IPS-15b (cell line): ENCODE measurements at regions not wholly inside any gene's neighbourhood (a gene's known extent, or its start where the extent isn't known, plus 50 kb on each side); places are given as distances from the start of the nearest gene placed in this dataset.

Experiments
- H3K27me3 ChIP-seq: one replicate; pipeline ENCODE4 v1.6.1; 2013; ENCODE audit warnings: low read length; ENCODE audit not compliant: control insufficient read depth, insufficient read depth
- H3K36me3 ChIP-seq: one replicate; pipeline ENCODE4 v1.6.1; 2013; ENCODE audit warnings: low read length; ENCODE audit not compliant: control insufficient read depth, insufficient read depth
- H3K4me1 ChIP-seq: one replicate; pipeline ENCODE4 v1.6.1; 2013; ENCODE audit warnings: mild to moderate bottlenecking, low read length; ENCODE audit not compliant: control insufficient read depth, insufficient read depth
- H3K4me3 ChIP-seq: one replicate; pipeline ENCODE4 v1.5.1; 2013; ENCODE audit warnings: low read depth, low read length
- H3K9ac ChIP-seq: one replicate; pipeline ENCODE4 v1.6.1; 2013; ENCODE audit warnings: low read depth, mild to moderate bottlenecking, low read length
- H3K9me3 ChIP-seq: one replicate; pipeline ENCODE4 v1.6.1; 2013; ENCODE audit warnings: mild to moderate bottlenecking, low read length; ENCODE audit not compliant: control insufficient read depth, insufficient read depth

- no peak overlapping the region for H3K4me3 ChIP-seq
- H3K9ac ChIP-seq, result no peak overlapping the region
- H3K4me1 ChIP-seq, result no peaks in the 10 kb centered on the region
Measured at GRCh38 chr11:79794484-79795393, 353.9 kb upstream of the TENM4 start.

DNA sequence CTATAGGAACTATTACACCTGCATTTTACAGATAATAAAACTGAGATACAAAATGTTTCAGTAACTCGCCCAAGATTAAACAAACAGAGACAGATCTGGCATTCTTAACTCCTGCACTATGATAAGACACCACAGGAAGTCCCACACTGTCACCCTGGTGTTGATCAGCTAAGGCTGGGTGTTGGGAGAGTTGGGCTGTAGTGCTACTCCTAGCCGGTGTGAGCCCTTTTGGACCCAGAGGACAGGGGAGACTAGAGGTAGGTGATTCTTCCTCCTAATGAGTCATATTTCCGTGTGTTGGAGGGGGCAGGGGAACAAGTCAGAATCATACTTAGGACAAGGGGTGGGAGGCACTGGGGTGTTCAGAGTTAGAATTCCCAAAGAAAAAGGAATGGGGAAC lies 353.2 kb upstream of the TENM4 start:
- no peaks in the 10 kb centered on the region for H3K36me3 ChIP-seq
- H3K4me1 ChIP-seq, result no peaks in the 10 kb centered on the region
- no peak overlapping the region for H3K4me3 ChIP-seq
- no peaks in the 10 kb centered on the region for H3K27me3 ChIP-seq
- H3K9me3 ChIP-seq, result no peaks in the 10 kb centered on the region
- no peak overlapping the region for H3K9ac ChIP-seq

More at GRCh38 chr11:79794484-79795393, 353.9 kb upstream of the TENM4 start:
- no peaks in the 10 kb centered on the region for H3K36me3 ChIP-seq
- no peaks in the 10 kb centered on the region for H3K9me3 ChIP-seq
- no peaks in the 10 kb centered on the region for H3K27me3 ChIP-seq

GRCh38 chr11:79786961-79787360 lies 346.1 kb upstream of the TENM4 start:
- Histone ChIP-seq H3K9me3 (no peaks in the 10 kb centered on the region), H3K27me3 (no peaks in the 10 kb centered on the region), H3K4me3 (no peak overlapping the region)

DNA sequence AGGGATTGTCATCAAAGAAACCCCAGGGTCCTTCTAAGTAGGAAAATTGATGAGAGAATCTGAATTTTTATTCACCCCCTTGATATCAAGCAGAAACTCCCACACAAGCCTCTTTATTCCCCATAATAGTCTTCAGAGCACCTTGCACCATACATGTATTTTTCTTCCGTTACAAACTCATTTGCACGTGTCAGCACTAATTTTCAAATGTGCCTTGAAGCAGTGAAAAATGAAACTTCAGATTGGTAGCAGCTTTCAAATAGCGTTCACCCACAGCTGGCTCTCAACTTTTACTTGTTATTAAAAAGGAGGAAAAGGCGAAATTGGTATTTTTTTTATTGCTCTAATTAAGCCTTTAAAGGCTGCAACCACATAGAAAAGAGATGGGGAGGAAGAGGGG lies 343.0 kb upstream of the TENM4 start:
- H3K4me3 ChIP-seq, result no peak overlapping the region
- no peak overlapping the region for H3K9ac ChIP-seq
- H3K27me3 ChIP-seq, result no peaks in the 10 kb centered on the region
- no peaks in the 10 kb centered on the region for H3K36me3 ChIP-seq
- H3K4me1 ChIP-seq, result no peaks in the 10 kb centered on the region
- H3K9me3 ChIP-seq, result no peaks in the 10 kb centered on the region

More at GRCh38 chr11:79786961-79787360, 346.1 kb upstream of the TENM4 start:
- H3K9ac ChIP-seq, result no peak overlapping the region
- H3K4me1 ChIP-seq, result no peaks in the 10 kb centered on the region
- no peaks in the 10 kb centered on the region for H3K36me3 ChIP-seq

DNA sequence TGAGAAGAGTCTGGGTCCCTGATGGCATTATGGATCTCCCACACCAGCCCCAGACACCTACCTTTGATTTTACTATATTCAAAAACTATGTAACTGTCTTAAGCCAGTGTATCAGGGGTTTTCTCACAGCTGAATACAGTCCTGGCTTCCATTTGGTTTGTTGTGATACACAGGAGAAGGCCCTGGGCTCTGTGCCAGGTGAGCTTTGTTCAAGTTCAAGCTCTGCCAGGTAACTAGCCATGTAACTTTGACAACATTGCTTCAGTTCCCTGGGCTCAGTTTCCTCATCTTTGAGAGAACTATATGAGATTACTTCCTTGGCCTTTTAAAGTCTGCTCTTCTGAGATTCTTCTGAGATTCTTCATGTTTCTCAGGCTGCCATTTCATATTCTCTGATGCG lies 327.5 kb upstream of the TENM4 start:
- Histone ChIP-seq H3K4me3 (no peak overlapping the region), H3K4me1 (no peaks in the 10 kb centered on the region)

DNA sequence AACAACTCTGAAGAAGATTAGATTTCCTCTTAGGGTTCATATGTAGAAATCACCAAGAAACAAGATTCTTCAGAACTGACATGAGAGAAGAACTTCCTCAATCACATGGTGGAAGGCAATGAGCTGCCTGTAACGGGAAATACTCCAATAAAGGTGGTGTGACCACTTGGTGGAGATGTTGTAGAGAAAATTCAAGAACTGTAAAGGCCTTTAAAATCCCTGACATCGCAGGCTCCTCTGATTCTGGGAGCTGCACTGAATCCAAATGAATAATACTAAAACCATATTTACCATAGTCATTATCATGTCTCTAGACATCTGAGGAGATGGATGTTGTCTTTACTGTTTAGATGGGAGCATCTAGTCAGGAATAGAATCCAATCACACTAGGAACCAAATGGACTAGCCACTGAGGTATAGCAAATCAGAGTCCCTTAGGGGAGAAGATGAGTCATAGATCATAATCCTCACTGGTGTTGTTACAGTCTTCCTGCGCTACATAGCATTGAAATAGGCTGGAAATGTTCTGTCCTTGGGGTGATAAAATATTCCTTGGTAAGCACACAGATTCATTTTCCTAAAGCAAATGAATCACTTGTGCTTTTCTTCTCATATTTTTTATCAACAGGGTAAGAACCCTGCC lies 321.6 kb upstream of the TENM4 start:
- no peaks in the 10 kb centered on the region for H3K4me1 ChIP-seq
- no peak overlapping the region for H3K9ac ChIP-seq
- H3K9me3 ChIP-seq, result no peaks in the 10 kb centered on the region
- no peaks in the 10 kb centered on the region for H3K36me3 ChIP-seq
- H3K27me3 ChIP-seq, result no peaks in the 10 kb centered on the region
- H3K4me3 ChIP-seq, result no peak overlapping the region

More for the DNA sequence above, 327.5 kb upstream of the TENM4 start:
- Histone ChIP-seq H3K36me3 (no peaks in the 10 kb centered on the region), H3K9ac (no peak overlapping the region), H3K9me3 (no peaks in the 10 kb centered on the region), H3K27me3 (no peaks in the 10 kb centered on the region)

DNA sequence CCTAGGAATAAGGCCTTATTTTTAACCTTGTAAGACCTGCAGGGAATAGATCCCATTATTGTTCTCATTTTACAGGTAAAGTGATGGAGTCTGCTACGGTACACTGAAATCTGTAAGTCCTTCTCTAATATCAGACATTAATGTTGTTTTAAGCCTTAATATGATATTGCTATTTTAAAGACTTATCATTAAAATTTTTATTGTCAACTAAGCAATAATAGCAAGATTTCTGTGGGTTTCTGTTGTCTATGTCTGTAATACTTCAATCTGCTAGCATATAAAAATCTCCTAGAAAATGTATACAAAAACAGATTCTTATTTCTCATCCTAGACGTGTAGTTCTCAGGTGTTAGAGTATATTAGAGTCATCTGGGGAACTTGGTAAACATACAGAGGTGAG lies 317.5 kb upstream of the TENM4 start:
- Histone ChIP-seq H3K9me3 (no peaks in the 10 kb centered on the region), H3K9ac (no peak overlapping the region), H3K4me1 (no peaks in the 10 kb centered on the region), H3K36me3 (no peaks in the 10 kb centered on the region), H3K27me3 (no peaks in the 10 kb centered on the region), H3K4me3 (no peak overlapping the region)

DNA sequence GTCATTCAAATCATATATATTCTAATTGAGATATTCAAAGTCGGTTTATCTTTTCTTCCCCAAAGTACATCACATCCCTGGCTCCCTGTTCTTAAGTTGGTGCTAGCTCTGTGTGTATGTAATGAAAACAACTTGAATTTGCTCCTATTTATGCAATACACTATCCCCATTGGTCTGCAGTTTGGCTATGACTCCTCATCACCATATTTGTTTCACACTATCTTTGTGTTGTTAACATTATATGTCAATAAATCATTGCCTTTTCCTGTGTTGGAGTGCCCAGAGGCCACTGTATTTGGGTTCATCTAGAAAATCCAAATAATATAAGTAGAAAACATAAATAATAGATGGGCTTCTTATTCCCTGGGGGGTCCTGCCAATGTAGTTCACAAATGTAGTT lies 306.6 kb upstream of the TENM4 start:
- Histone ChIP-seq H3K4me3 (no peak overlapping the region), H3K36me3 (no peaks in the 10 kb centered on the region), H3K4me1 (no peaks in the 10 kb centered on the region), H3K27me3 (no peaks in the 10 kb centered on the region), H3K9me3 (no peaks in the 10 kb centered on the region), H3K9ac (no peak overlapping the region)

DNA sequence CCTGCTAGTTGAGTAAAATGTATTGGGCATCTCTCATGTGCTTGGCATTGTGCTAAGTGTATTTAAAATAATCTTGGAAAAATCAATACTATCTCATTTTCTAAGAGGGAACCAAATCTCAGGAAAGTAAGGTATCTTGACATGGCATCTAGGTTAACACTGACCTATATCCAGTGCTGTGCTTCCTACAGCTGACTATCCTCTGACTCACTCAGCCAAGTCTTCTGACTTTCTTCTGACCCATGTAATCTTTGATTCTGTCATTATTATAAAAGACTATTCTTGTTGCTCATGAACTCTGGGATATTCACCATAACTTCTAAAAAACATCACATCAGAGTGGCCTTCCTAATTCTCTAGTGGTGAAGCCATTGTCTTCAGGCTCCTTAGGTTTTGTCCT lies 304.1 kb upstream of the TENM4 start:
- Histone ChIP-seq H3K27me3 (no peaks in the 10 kb centered on the region), H3K4me3 (no peak overlapping the region)

GRCh38 chr11:79742176-79742575 lies 301.3 kb upstream of the TENM4 start:
- Histone ChIP-seq H3K9ac (no peak overlapping the region), H3K27me3 (no peaks in the 10 kb centered on the region), H3K9me3 (no peaks in the 10 kb centered on the region)

More for the DNA sequence above, 304.1 kb upstream of the TENM4 start:
- Histone ChIP-seq H3K36me3 (no peaks in the 10 kb centered on the region), H3K9ac (no peak overlapping the region), H3K9me3 (no peaks in the 10 kb centered on the region), H3K4me1 (no peaks in the 10 kb centered on the region)

GRCh38 chr11:79739591-79739990 lies 298.8 kb upstream of the TENM4 start:
- H3K4me1 ChIP-seq, result no peaks in the 10 kb centered on the region
- no peak overlapping the region for H3K9ac ChIP-seq
- H3K9me3 ChIP-seq, result no peaks in the 10 kb centered on the region
- no peaks in the 10 kb centered on the region for H3K27me3 ChIP-seq
- H3K36me3 ChIP-seq, result no peaks in the 10 kb centered on the region
- H3K4me3 ChIP-seq, result no peak overlapping the region

More at GRCh38 chr11:79742176-79742575, 301.3 kb upstream of the TENM4 start:
- no peaks in the 10 kb centered on the region for H3K36me3 ChIP-seq
- H3K4me3 ChIP-seq, result no peak overlapping the region
- no peaks in the 10 kb centered on the region for H3K4me1 ChIP-seq

DNA sequence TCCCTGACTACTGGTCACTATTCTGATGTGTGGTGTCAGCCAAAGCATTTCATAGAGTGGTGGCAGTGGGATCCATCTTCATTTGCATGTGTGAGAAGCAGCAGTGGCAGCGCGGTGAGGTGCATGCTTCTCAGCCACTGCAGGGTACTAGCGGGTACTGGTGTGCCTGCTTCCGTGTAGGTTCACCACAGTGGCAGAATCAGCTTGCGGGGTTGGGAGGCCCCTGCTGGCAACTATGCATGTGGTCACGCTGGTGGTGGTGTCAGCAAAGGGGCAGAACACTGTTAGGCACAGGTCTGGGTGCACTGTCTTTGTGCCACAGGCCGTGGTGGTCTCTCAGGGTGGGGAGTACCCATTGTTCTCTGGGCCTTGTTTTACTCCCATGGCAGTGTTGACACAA lies 286.4 kb upstream of the TENM4 start:
- Histone ChIP-seq H3K9me3 (no peaks in the 10 kb centered on the region), H3K36me3 (no peaks in the 10 kb centered on the region), H3K4me1 (no peaks in the 10 kb centered on the region), H3K4me3 (no peak overlapping the region), H3K9ac (no peak overlapping the region), H3K27me3 (no peaks in the 10 kb centered on the region)
